Astrocyte (in vitro differentiated cells and primary cell): ENCODE measurements at regions not wholly inside any gene's neighbourhood (a gene's known extent, or its start where the extent isn't known, plus 50 kb on each side); places are given as distances from the start of the nearest gene placed in this dataset.

ENCODE experiments used
- DNase-seq: peaks from one replicate; pipeline ENCODE4 v3.0.0-alpha.2; 2010; ENCODE audit warnings: low read depth
- FAIRE-seq: peaks from 2 replicates; lab custom pipeline; 2011; peaks lifted over from hg19 to GRCh38; lab: Jason Lieb, UNC
- H2AFZ ChIP-seq: 2 replicates; pipeline ENCODE4 v1.6.0; 2012; ENCODE audit warnings: low read depth, low read length, inconsistent platforms
- H3K27ac ChIP-seq: 2 replicates; pipeline ENCODE4 v1.5.1; 2011; ENCODE audit warnings: low read depth, low read length, inconsistent platforms
- H3K27me3 ChIP-seq: 2 replicates; pipeline ENCODE4 v1.6.0; 2011; ENCODE audit warnings: low read length, inconsistent platforms; ENCODE audit not compliant: insufficient read depth
- H3K36me3 ChIP-seq: 2 replicates; pipeline ENCODE4 v1.5.1; 2011; ENCODE audit warnings: low read length, inconsistent platforms; ENCODE audit not compliant: insufficient read depth
- H3K4me1 ChIP-seq: 2 replicates; pipeline ENCODE4 v1.5.1; 2011; ENCODE audit warnings: low read length, inconsistent platforms; ENCODE audit not compliant: insufficient read depth
- H3K4me2 ChIP-seq: 2 replicates; pipeline ENCODE4 v1.6.0; 2012; ENCODE audit warnings: low read length, inconsistent platforms
- H3K4me3 ChIP-seq: 2 replicates; pipeline ENCODE4 v1.5.1; 2011; ENCODE audit warnings: low read depth, mild to moderate bottlenecking, low read length, inconsistent platforms; ENCODE audit not compliant: insufficient read depth
- H3K79me2 ChIP-seq: 2 replicates; pipeline ENCODE4 v1.6.0; 2012; ENCODE audit warnings: mild to moderate bottlenecking, low read length, inconsistent platforms; ENCODE audit not compliant: insufficient read depth
- H3K9ac ChIP-seq: 2 replicates; pipeline ENCODE4 v1.6.0; 2012; ENCODE audit warnings: mild to moderate bottlenecking, low read length, inconsistent platforms
- H3K9me3 ChIP-seq: 2 replicates; pipeline ENCODE4 v1.5.1; 2012; ENCODE audit warnings: low read depth, mild to moderate bottlenecking, low read length, inconsistent platforms; ENCODE audit not compliant: insufficient read depth
- H4K20me1 ChIP-seq: 2 replicates; pipeline ENCODE4 v1.6.0; 2012; ENCODE audit warnings: low read length, inconsistent platforms; ENCODE audit not compliant: insufficient read depth
- H3K27ac Mint-ChIP-seq: one replicate; pipeline ENCODE4 v1.8.0; 2021; ENCODE audit warnings: mild to moderate bottlenecking, mixed read lengths; ENCODE audit not compliant: unreplicated experiment
- H3K27me3 Mint-ChIP-seq: one replicate; pipeline ENCODE4 v1.8.0; 2021; ENCODE audit warnings: low read depth, mixed read lengths; ENCODE audit not compliant: unreplicated experiment
- H3K36me3 Mint-ChIP-seq: one replicate; pipeline ENCODE4 v1.8.0; 2021; ENCODE audit warnings: low read depth, mixed read lengths; ENCODE audit not compliant: unreplicated experiment
- H3K4me1 Mint-ChIP-seq: one replicate; pipeline ENCODE4 v1.8.0; 2021; ENCODE audit warnings: low read depth, mixed read lengths; ENCODE audit not compliant: unreplicated experiment
- H3K4me3 Mint-ChIP-seq: one replicate; pipeline ENCODE4 v1.8.0; 2021; ENCODE audit warnings: mild to moderate bottlenecking, moderate library complexity, mixed read lengths; ENCODE audit not compliant: unreplicated experiment
- H3K9me3 Mint-ChIP-seq: one replicate; pipeline ENCODE4 v1.8.0; 2021; ENCODE audit warnings: mild to moderate bottlenecking, mixed read lengths; ENCODE audit not compliant: unreplicated experiment
- EZH2 ChIP-seq: IDR thresholded peaks from 2 replicates; pipeline ENCODE4 v1.6.1; 2012; ENCODE audit warnings: mild to moderate bottlenecking, low read length, inconsistent platforms; ENCODE audit not compliant: insufficient read depth
- TF ChIP-seq, protein P1 (sequence below): IDR thresholded peaks from 2 replicates; pipeline ENCODE4 v1.5.1; 2011; ENCODE audit warnings: low read depth, mild to moderate bottlenecking, inconsistent platforms, low read length, moderate library complexity; ENCODE audit not compliant: insufficient read depth

DNA sequence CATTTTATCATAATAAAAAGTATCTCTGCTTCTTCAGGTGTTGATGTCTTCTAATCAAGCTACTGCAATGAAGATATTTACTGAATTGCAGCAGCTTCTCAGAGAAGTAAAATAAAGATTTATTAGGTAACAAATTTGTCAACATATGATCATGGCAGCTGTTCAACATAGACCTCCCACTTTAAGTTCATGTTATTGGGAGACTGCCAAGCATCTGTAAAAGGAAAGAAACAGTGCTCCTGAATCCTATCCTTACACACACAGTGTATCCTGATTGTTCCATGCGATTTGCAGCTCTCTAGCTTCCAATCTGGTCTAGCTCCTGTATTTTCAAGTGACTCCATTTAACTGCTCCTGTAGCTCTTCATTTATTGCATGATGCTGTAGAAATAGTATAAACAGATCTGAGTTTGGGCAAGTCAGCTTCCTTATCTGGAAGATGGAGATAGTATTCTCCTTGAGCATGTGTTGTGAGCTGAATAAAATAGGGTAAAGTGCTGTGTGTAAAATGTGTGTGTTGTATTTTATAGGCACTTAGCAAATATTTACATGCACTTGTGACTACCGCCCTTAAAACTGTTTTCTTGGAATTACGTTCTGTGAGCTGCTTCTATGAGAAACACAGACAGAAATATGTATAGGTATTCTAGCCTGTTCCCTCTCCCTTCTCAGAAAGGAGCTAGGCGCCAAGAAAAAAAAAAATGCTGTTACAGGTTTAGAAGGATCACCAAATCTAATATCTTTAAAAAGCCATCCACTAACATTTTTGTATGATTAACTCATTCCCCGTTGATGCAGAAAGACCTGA is 290.6 kb downstream of the JRKL start:
- no peak overlapping the region for H3K9ac ChIP-seq
- H3K4me3 ChIP-seq = no peak overlapping the region
- no peak overlapping the region for H3K27ac ChIP-seq
- H3K4me2 ChIP-seq = no peak overlapping the region
- no peaks in the 10 kb centered on the region for H3K36me3 Mint-ChIP-seq
- H3K79me2 ChIP-seq = no peaks in the 10 kb centered on the region
- H3K27me3 Mint-ChIP-seq = no peaks in the 10 kb centered on the region
- no peak for TF ChIP-seq EZH2
- TF ChIP-seq, protein P1, sequence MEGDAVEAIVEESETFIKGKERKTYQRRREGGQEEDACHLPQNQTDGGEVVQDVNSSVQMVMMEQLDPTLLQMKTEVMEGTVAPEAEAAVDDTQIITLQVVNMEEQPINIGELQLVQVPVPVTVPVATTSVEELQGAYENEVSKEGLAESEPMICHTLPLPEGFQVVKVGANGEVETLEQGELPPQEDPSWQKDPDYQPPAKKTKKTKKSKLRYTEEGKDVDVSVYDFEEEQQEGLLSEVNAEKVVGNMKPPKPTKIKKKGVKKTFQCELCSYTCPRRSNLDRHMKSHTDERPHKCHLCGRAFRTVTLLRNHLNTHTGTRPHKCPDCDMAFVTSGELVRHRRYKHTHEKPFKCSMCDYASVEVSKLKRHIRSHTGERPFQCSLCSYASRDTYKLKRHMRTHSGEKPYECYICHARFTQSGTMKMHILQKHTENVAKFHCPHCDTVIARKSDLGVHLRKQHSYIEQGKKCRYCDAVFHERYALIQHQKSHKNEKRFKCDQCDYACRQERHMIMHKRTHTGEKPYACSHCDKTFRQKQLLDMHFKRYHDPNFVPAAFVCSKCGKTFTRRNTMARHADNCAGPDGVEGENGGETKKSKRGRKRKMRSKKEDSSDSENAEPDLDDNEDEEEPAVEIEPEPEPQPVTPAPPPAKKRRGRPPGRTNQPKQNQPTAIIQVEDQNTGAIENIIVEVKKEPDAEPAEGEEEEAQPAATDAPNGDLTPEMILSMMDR = no peak
- no peak for DNase-seq
- H3K4me3 Mint-ChIP-seq = no peak overlapping the region
- FAIRE-seq = no peak
- H3K4me1 Mint-ChIP-seq = no peaks in the 10 kb centered on the region
- no peaks in the 10 kb centered on the region for H3K9me3 Mint-ChIP-seq
- no peaks in the 10 kb centered on the region for H3K27me3 ChIP-seq
- no peak overlapping the region for H3K27ac Mint-ChIP-seq
- no peaks in the 10 kb centered on the region for H4K20me1 ChIP-seq
- H3K9me3 ChIP-seq = no peaks in the 10 kb centered on the region
- H2AFZ ChIP-seq = no peak overlapping the region
- H3K4me1 ChIP-seq = no peaks in the 10 kb centered on the region
- no peaks in the 10 kb centered on the region for H3K36me3 ChIP-seq

GRCh38 chr11:96681019-96681716 is 291.4 kb downstream of the JRKL start:
- H3K4me3 Mint-ChIP-seq = no peak overlapping the region
- DNase-seq (no peak), FAIRE-seq (no peak)
- TF ChIP-seq, protein P1 = no peak
- no peak for TF ChIP-seq EZH2
- H3K9me3 ChIP-seq = no peaks in the 10 kb centered on the region
- no peaks in the 10 kb centered on the region for H3K27me3 Mint-ChIP-seq
- no peak overlapping the region for H3K9ac ChIP-seq
- no peak overlapping the region for H3K27ac Mint-ChIP-seq
- H3K79me2 ChIP-seq = no peaks in the 10 kb centered on the region
- H3K36me3 Mint-ChIP-seq = no peaks in the 10 kb centered on the region
- H2AFZ ChIP-seq = no peak overlapping the region
- no peak overlapping the region for H3K4me3 ChIP-seq
- H4K20me1 ChIP-seq = no peaks in the 10 kb centered on the region
- no peak overlapping the region for H3K4me2 ChIP-seq
- H3K36me3 ChIP-seq = no peaks in the 10 kb centered on the region
- H3K27me3 ChIP-seq = no peaks in the 10 kb centered on the region
- H3K4me1 ChIP-seq = no peaks in the 10 kb centered on the region
- H3K27ac ChIP-seq = no peak overlapping the region
- no peaks in the 10 kb centered on the region for H3K9me3 Mint-ChIP-seq
- H3K4me1 Mint-ChIP-seq = no peaks in the 10 kb centered on the region
